Daoy (cell line): ENCODE measurements at regions not wholly inside any gene's neighbourhood (a gene's known extent, or its start where the extent isn't known, plus 50 kb on each side); places are given as distances from the start of the nearest gene placed in this dataset.
A peak's percentile ranks its signal among the peaks of the same experiment; 100 is the strongest.

Source experiments
- DNase-seq: peaks from one replicate; pipeline ENCODE4 v3.0.0-alpha.2; 2015; ENCODE audit warnings: low read depth

GRCh38 chr10:44030738-44031137 lies 354.2 kb downstream of the CXCL12 start:
- DNase-seq: no peak

- no peak for DNase-seq
These were observed 354.8 kb downstream of the CXCL12 start for GRCh38 chr10:44030132-44030531.

GRCh38 chr10:44028384-44029137 lies 356.3 kb downstream of the CXCL12 start:
- DNase-seq: no peak

GRCh38 chr10:44024356-44025116 lies 360.4 kb downstream of the CXCL12 start:
- no peak for DNase-seq

- DNase-seq: no peak
These were observed 361.4 kb downstream of the CXCL12 start for GRCh38 chr10:44023517-44023916.

GRCh38 chr10:44022203-44022602 lies 362.7 kb downstream of the CXCL12 start:
- no peak for DNase-seq

GRCh38 chr10:44020322-44021111 lies 364.4 kb downstream of the CXCL12 start:
- no peak for DNase-seq

- no peak for DNase-seq
These were observed 367.3 kb downstream of the CXCL12 start for GRCh38 chr10:44017483-44018145.

GRCh38 chr10:44016589-44017482 lies 368.1 kb downstream of the CXCL12 start:
- no peak for DNase-seq

GRCh38 chr10:44015702-44016500 lies 367.2 kb upstream of the ZNF32 start:
- no peak for DNase-seq

- DNase-seq: no peak
These were observed 366.1 kb upstream of the ZNF32 start for GRCh38 chr10:44014644-44015250.

- DNase-seq: no peak
These were observed 365.3 kb upstream of the ZNF32 start for GRCh38 chr10:44013981-44014380.

- DNase-seq: no peak
These were observed 364.2 kb upstream of the ZNF32 start for GRCh38 chr10:44012921-44013320.

- DNase-seq: no peak
These were observed 362.9 kb upstream of the ZNF32 start for GRCh38 chr10:44011603-44011981.

- peak; percentile 59 for DNase-seq
These were observed 362.4 kb upstream of the ZNF32 start for GRCh38 chr10:44010873-44011602.

GRCh38 chr10:44009891-44010632 lies 361.4 kb upstream of the ZNF32 start:
- no peak for DNase-seq

- DNase-seq: no peak
These were observed 360.4 kb upstream of the ZNF32 start for GRCh38 chr10:44008917-44009709.
